Motor neuron (in vitro differentiated cells): ENCODE measurements at regions not wholly inside any gene's neighbourhood (a gene's known extent, or its start where the extent isn't known, plus 50 kb on each side); places are given as distances from the start of the nearest gene placed in this dataset.
A peak's percentile ranks its signal among the peaks of the same experiment; 100 is the strongest.

ENCODE experiments used
- ATAC-seq, 8 experiments: fragments of 200-7000 bp; cut with Tn5 transposase; replicated peaks in 6 of 8; 2 replicates each; pipeline ENCODE4 v1.8.0; 2021; ENCODE audit warnings: mild to moderate bottlenecking in 8 of 8, moderate library complexity in 8 of 8
- H3K27ac ChIP-seq, 2 donors: fragments of 250-450 bp; sonication (Bioruptor Pico); 2 replicates each; pipeline ENCODE4 v1.9.0; 2021; ENCODE audit warnings: antibody characterized with exemption in 2 of 2, mild to moderate bottlenecking in 2 of 2, moderate library complexity in 1 of 2
- H3K4me1 ChIP-seq, 2 donors: fragments of 250-450 bp; sonication (Bioruptor Pico); replicated peaks in 1 of 2; 2 replicates each; pipeline ENCODE4 v1.6.1; 2021; ENCODE audit warnings: antibody characterized with exemption in 2 of 2, mild to moderate bottlenecking in 2 of 2, moderate library complexity in 1 of 2
- H3K4me3 ChIP-seq, 5 donors: fragments of 250-450 bp; sonication (Bioruptor Pico); 2 replicates each; pipeline ENCODE4 v1.9.0; 2021; ENCODE audit warnings: antibody characterized with exemption in 5 of 5, mild to moderate bottlenecking in 5 of 5, moderate library complexity in 4 of 5
- WGBS, 10 experiments: fragments of 450-650 bp; shearing (Covaris generic); methylation state at CpG; one replicate each; pipeline ENCODE4 v1.0.0; 2022; 5-methylcytosine and 5-hydroxymethylcytosine counted together
- in situ Hi-C, 9 experiments: fragments of 400-800 bp; cut with MboI; loops; one replicate each; pipeline ENCODE4 v1.15.0; 2021; ENCODE audit warnings: low sequenced_read_pairs in 9 of 9, low pct_unique_long_range_greater_than_20kb in 2 of 9; ENCODE audit not compliant: unreplicated experiment in 9 of 9

DNA sequence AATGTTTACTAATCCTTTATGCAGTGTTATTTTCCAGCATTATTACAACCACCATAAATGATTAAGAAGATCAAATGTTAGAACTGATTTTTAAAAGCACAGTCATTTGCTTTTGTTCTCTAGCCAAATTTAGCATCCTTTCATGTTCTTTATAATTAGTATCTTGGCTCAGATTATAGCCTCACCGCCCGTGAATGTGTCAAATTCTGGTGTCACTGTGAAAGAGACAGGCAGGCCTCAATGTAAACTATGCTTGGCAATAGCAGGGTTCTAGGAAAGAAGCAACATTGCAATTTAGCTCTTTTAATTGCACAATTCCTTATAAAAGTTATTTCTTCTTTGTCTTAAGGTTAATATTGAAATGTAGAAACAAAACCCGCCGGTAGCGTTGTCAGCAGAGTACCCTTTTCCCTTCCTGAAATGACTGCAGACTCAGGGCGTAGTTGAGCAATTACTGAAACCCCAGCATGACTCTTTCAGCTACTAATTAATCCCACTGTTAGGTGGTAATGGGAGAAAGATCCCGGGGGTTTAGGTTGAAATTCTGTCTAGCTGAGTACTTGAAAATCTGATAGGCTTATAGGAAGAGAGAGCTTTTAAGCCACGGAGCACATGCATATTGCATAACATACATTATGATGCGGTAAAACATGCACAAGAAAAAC lies 1600.5 kb upstream of the SEL1L start:
- in situ Hi-C loops: no loop called here
- WGBS, 10 experiments: 9 to 100% (median 59%) methylated on average over 1 to 9 of the region's 9 CpGs; no CpG with 5 or more reads in 1 of the 10 experiments
- Histone ChIP-seq H3K4me1 (peaks cover 0 to 13% of the 10 kb centered on the region in 2 donors), H3K4me3 (no peak overlapping the region), H3K27ac (no peak overlapping the region)
- no peak for ATAC-seq

GRCh38 chr14:83140756-83141155 lies 1607.1 kb upstream of the SEL1L start:
- in situ Hi-C loops: no loop called here

GRCh38 chr14:83147006-83147405 lies 1613.4 kb upstream of the SEL1L start:
- peaks cover 0 to 4% of the 10 kb centered on the region in 2 donors for H3K4me1 ChIP-seq
- in situ Hi-C loops: no loop called here
- H3K27ac ChIP-seq: no peak overlapping the region
- no peak for ATAC-seq
- H3K4me3 ChIP-seq: no peak overlapping the region
- 0 to 91% (median 70%) methylated on average over 1 to 3 of the region's 3 CpGs for WGBS, 10 experiments

More at GRCh38 chr14:83140756-83141155, 1607.1 kb upstream of the SEL1L start:
- 41 to 93% (median 86%) methylated on average over 3 to 4 of the region's 4 CpGs; no CpG with 5 or more reads in 2 of the 10 experiments for WGBS, 10 experiments
- H3K4me3 ChIP-seq: no peak overlapping the region
- no peak for ATAC-seq
- H3K27ac ChIP-seq: no peak overlapping the region
- H3K4me1 ChIP-seq: no peaks in the 10 kb centered on the region

DNA sequence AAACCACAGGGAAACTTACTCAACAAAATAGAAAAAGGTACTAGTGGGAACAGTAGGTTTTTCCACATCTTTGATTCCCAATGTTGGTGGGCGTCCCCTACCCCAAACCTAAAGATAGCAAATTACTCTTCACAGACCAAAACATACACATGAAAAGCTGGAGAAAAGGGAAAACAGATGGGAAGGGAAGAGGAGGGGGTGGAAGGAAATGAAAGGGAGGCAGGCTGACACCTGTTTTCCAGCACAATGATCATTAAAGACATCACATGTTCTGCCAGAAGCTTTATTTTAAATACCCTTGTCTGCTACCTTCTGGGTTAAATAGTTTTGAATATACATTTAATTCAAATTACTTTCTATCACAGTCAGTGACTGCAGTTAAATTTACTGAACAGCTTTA lies 1617.9 kb upstream of the SEL1L start:
- Histone ChIP-seq H3K4me3 (no peak overlapping the region), H3K27ac (no peak overlapping the region), H3K4me1 (peaks cover 0 to 4% of the 10 kb centered on the region in 2 donors)
- in situ Hi-C loops: no loop called here
- WGBS, 10 experiments: 0 to 100% (median 56%) methylated on average over 1 of the region's 1 CpG; no CpG with 5 or more reads in 2 of the 10 experiments
- ATAC-seq: no peak

GRCh38 chr14:83153081-83153480 lies 1619.4 kb upstream of the SEL1L start:
- no peak overlapping the region for H3K4me3 ChIP-seq
- peaks cover 0 to 4% of the 10 kb centered on the region in 2 donors for H3K4me1 ChIP-seq
- H3K27ac ChIP-seq: no peak overlapping the region
- ATAC-seq: no peak
- 0 to 100% (median 25%) methylated on average over 1 of the region's 1 CpG; no CpG with 5 or more reads in 5 of the 10 experiments for WGBS, 10 experiments
- in situ Hi-C loops: no loop called here

- WGBS, 10 experiments: 60 to 100% (median 94%) methylated on average over 1 to 5 of the region's 5 CpGs; no CpG with 5 or more reads in 2 of the 10 experiments
- Histone ChIP-seq H3K4me1 (no peaks in the 10 kb centered on the region), H3K27ac (no peak overlapping the region), H3K4me3 (no peak overlapping the region)
- no peak for ATAC-seq
- in situ Hi-C loops: no loop called here
Measured at GRCh38 chr14:83162361-83162929, 1628.8 kb upstream of the SEL1L start.

DNA sequence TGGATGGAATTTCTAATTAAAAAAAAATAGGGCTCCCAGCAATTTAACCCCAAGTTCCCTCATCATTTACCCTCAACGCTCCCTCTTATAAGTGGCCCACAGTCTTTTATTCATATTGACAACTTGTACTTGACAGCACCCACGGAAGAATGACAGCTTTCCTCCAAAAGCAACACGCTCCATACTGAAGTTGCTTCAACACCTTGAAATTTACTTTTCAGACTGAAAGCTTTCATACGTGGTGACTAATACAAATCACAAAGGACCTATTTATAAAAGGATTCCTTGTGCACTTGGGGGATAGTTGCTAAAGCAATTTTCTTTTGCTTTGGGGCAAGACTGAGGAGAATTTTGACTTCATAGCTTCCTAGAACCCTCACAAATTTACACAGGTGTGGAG lies 1629.4 kb upstream of the SEL1L start:
- no peak for ATAC-seq
- H3K4me3 ChIP-seq: no peak overlapping the region
- WGBS, 10 experiments: 40 to 100% (median 71%) methylated on average over 1 to 4 of the region's 4 CpGs
- no peaks in the 10 kb centered on the region for H3K4me1 ChIP-seq
- H3K27ac ChIP-seq: no peak overlapping the region
- in situ Hi-C loops: no loop called here

- WGBS, 10 experiments: 2 to 100% (median 76%) methylated on average over 1 to 6 of the region's 6 CpGs
- Histone ChIP-seq H3K4me1 (no peaks in the 10 kb centered on the region), H3K4me3 (no peak overlapping the region), H3K27ac (no peak overlapping the region)
- in situ Hi-C loops: no loop called here
- peak in 3 of 8 experiments; percentile 12 to 84 (median 57) for ATAC-seq
Measured at GRCh38 chr14:83164016-83164415, 1630.4 kb upstream of the SEL1L start.

DNA sequence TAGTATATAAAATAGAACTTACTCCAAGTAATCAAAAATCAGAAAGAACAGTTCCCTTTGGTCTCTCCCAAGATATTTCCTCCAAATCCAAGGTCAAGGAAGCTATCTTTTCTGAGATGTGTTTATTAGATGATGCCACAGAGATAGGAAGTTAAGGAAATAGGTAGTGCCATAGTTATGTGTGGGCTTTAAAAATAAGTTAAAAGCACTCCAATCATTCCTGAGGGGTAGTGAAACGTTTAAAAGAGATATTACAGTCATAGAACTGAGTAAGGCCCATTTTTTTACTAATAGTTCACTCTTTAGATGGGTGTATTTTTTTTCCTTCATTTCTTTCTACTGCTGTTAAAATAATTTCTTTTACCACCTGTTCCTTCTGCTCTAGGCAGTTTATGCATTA lies 1630.9 kb upstream of the SEL1L start:
- Histone ChIP-seq H3K4me1 (no peaks in the 10 kb centered on the region), H3K4me3 (no peak overlapping the region), H3K27ac (no peak overlapping the region)
- in situ Hi-C loops: no loop called here
- 14 to 83% (median 40%) methylated on average over 1 of the region's 1 CpG; no CpG with 5 or more reads in 4 of the 10 experiments for WGBS, 10 experiments
- no peak for ATAC-seq

GRCh38 chr14:83170165-83170564 lies 1636.5 kb upstream of the SEL1L start:
- Histone ChIP-seq H3K4me3 (no peak overlapping the region), H3K27ac (no peak overlapping the region), H3K4me1 (no peaks in the 10 kb centered on the region)
- WGBS, 10 experiments: 0 to 100% (median 79%) methylated on average over 1 to 3 of the region's 3 CpGs; no CpG with 5 or more reads in 4 of the 10 experiments
- ATAC-seq: no peak
- in situ Hi-C loops: no loop called here

DNA sequence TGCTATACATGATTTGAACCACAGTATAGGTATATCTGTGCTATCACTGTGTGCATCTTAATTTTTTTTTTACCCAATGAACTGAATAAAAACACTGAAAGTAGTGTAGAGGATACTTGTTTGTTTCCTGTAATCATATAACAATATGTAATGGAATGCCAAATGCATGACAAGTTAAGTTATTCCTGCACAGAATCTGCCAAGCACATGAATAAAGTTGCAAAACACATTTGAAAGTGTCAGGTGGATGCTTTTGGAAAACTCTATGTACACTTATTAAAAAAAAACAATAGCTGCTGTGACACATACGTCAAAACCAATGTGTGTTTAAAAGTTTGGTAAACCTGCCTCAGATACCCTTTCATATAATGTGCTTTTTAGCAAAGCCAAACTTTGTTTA lies 1638.1 kb upstream of the SEL1L start:
- Histone ChIP-seq H3K4me1 (no peaks in the 10 kb centered on the region), H3K27ac (no peak overlapping the region), H3K4me3 (no peak overlapping the region)
- WGBS, 10 experiments: 50 to 100% (median 85%) methylated on average over 1 of the region's 1 CpG; no CpG with 5 or more reads in 1 of the 10 experiments
- in situ Hi-C loops: no loop called here
- no peak for ATAC-seq

DNA sequence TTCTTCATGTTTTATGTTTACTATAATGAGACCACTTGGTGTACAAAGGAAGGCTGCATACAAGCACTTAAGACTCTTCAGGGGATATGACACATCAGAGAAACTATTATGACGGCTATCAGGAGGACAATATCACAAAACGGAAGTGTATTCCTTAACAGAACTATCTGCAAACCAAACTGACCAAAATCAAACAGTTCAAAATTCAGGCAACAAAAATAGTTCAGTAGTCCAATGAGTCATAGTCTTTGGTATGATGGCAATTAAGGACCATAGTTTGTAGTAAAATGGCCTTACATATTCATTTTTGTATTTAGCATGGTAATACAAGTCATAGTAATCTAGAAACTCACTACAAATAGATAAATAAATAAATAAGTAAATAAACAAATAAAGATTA lies 1638.7 kb upstream of the SEL1L start:
- no peak for ATAC-seq
- in situ Hi-C loops: no loop called here

DNA sequence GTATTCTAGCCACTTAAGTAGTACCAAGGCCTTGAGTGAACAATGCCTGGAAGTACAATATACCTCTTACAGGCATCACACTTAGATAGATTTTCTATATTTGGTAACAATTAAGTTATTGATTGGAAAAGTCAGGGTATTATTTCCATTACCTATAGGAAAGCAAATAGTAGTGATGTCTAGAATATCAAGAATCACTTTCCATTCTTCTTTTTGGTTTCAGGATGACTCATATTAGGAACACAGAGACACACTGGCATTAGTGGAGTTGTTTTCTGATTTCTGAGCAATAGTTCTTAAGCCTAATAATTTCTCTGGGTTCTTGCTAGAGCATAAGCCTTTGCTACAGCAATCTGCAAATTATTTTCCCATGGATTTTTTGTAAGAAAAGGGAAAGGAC lies 1640.0 kb upstream of the SEL1L start:
- ATAC-seq: no peak
- no peaks in the 10 kb centered on the region for H3K4me1 ChIP-seq
- no peak overlapping the region for H3K4me3 ChIP-seq
- in situ Hi-C loops: no loop called here
- no peak overlapping the region for H3K27ac ChIP-seq

More for the DNA sequence above, 1638.7 kb upstream of the SEL1L start:
- no peak overlapping the region for H3K27ac ChIP-seq
- 0 to 100% (median 85%) methylated on average over 1 to 2 of the region's 2 CpGs for WGBS, 10 experiments
- H3K4me1 ChIP-seq: no peaks in the 10 kb centered on the region
- H3K4me3 ChIP-seq: no peak overlapping the region

GRCh38 chr14:83184531-83184930 lies 1650.9 kb upstream of the SEL1L start:
- Histone ChIP-seq H3K4me1 (no peaks in the 10 kb centered on the region), H3K4me3 (no peak overlapping the region), H3K27ac (no peak overlapping the region)
- WGBS, 10 experiments: 47 to 93% (median 86%) methylated on average over 4 to 5 of the region's 5 CpGs
- ATAC-seq: no peak
- in situ Hi-C loops: no loop called here
